ENCODE measurements at regions not wholly inside any gene's neighbourhood (a gene's known extent, or its start where the extent isn't known, plus 50 kb on each side); places are given as distances from the start of the nearest gene placed in this dataset.

- no peak for DNase-seq
- peaks cover 0 to 22% (median 14%) of the 10 kb centered on the region in 4 donors for H3K4me1 ChIP-seq
- no peaks in the 10 kb centered on the region for H3K27me3 ChIP-seq
- H3K9me3 ChIP-seq = no peaks in the 10 kb centered on the region
- no peak overlapping the region for H3K27ac ChIP-seq
- TF ChIP-seq POLR2A (IDR thresholded peaks at IDR 0.05) (no peak), CTCF (IDR thresholded peaks at IDR 0.05) (no peak), EP300 (IDR thresholded peaks at IDR 0.05) (no peak), POLR2AphosphoS5 (IDR thresholded peaks at IDR 0.05) (no peak)
- intact Hi-C loops (cut with DNase I) = no loop called here
- H3K4me3 ChIP-seq = no peak overlapping the region
- 58 to 71% methylated on average over 4 of the region's 4 CpGs for WGBS, 2 donors
- H3K36me3 ChIP-seq = no peaks in the 10 kb centered on the region
Measured at GRCh38 chr1:228814176-228814575, 78.9 kb downstream of the RHOU start.

GRCh38 chr1:228818296-228818695 is 83.0 kb downstream of the RHOU start:
- no peak for DNase-seq
- no peaks in the 10 kb centered on the region for H3K36me3 ChIP-seq

GRCh38 chr1:228818928-228819630 is 83.8 kb downstream of the RHOU start:
- Histone ChIP-seq H3K9me3 (no peaks in the 10 kb centered on the region), H3K27me3 (no peaks in the 10 kb centered on the region), H3K27ac (no peak overlapping the region), H3K4me3 (no peak overlapping the region), H3K4me1 (peaks cover 0 to 6% (median 2%) of the 10 kb centered on the region in 4 donors), H3K36me3 (no peaks in the 10 kb centered on the region)
- 85 to 93% methylated on average over 6 of the region's 6 CpGs for WGBS, 2 donors
- DNase-seq = no peak
- TF ChIP-seq POLR2AphosphoS5 (IDR thresholded peaks at IDR 0.05) = no peak
- no peak for TF ChIP-seq EP300 (IDR thresholded peaks at IDR 0.05)
- TF ChIP-seq POLR2A (IDR thresholded peaks at IDR 0.05) = no peak
- no peak for TF ChIP-seq CTCF (IDR thresholded peaks at IDR 0.05)
- intact Hi-C loops (cut with DNase I) = no loop called here

More at GRCh38 chr1:228818296-228818695, 83.0 kb downstream of the RHOU start:
- no peak for TF ChIP-seq POLR2A (IDR thresholded peaks at IDR 0.05)
- no peak for TF ChIP-seq EP300 (IDR thresholded peaks at IDR 0.05)
- no peak for TF ChIP-seq POLR2AphosphoS5 (IDR thresholded peaks at IDR 0.05)
- no peak for TF ChIP-seq CTCF (IDR thresholded peaks at IDR 0.05)
- Histone ChIP-seq H3K9me3 (no peaks in the 10 kb centered on the region), H3K4me1 (peaks cover 0 to 12% (median 4%) of the 10 kb centered on the region in 4 donors), H3K4me3 (no peak overlapping the region), H3K27ac (no peak overlapping the region), H3K27me3 (no peaks in the 10 kb centered on the region)
- intact Hi-C loops (cut with DNase I) = no loop called here
- WGBS, 2 donors = 84 to 85% methylated on average over 7 of the region's 7 CpGs

GRCh38 chr1:228821252-228821651 is 86.0 kb downstream of the RHOU start:
- no peak for DNase-seq

More at GRCh38 chr1:228821252-228821651, 86.0 kb downstream of the RHOU start:
- TF ChIP-seq EP300 (IDR thresholded peaks at IDR 0.05) (no peak), CTCF (IDR thresholded peaks at IDR 0.05) (no peak), POLR2A (IDR thresholded peaks at IDR 0.05) (no peak), POLR2AphosphoS5 (IDR thresholded peaks at IDR 0.05) (no peak)
- intact Hi-C loops (cut with DNase I) = loop anchor here (10.0 kb wide), 1 partner anchor 254 kb away; no protein-coding TSS in a partner anchor
- Histone ChIP-seq H3K27me3 (no peaks in the 10 kb centered on the region), H3K36me3 (no peaks in the 10 kb centered on the region), H3K4me3 (no peak overlapping the region), H3K4me1 (no peaks in the 10 kb centered on the region), H3K27ac (no peak overlapping the region), H3K9me3 (no peaks in the 10 kb centered on the region)
- 77 to 87% methylated on average over 2 of the region's 2 CpGs for WGBS, 2 donors

All from sigmoid colon (tissue), 6 donors.